K562 (cell line): ENCODE measurements at regions not wholly inside any gene's neighbourhood (a gene's known extent, or its start where the extent isn't known, plus 50 kb on each side); places are given as distances from the start of the nearest gene placed in this dataset.

Experiments used
- ATAC-seq: fragments of 200-7000 bp; cut with Tn5 transposase; 3 replicates; pipeline ENCODE4 v1.9.1; 2020; ENCODE audit warnings: moderate library complexity
- BruUV-seq: library from RNA; stranded (reverse); fragments of 400-500 nt; replicated peaks from 2 replicates; lab custom pipeline; 2021; lab: Mats Ljungman, UMichigan
- CTCF ChIA-PET: fragments of 300-600 bp; formaldehyde crosslinking; extraction: SDS; loops from one replicate; lab custom pipeline; 2021; ENCODE audit warnings: low intra/inter-chr PET ratio; lab: Yijun Ruan, JAX
- POLR2A ChIA-PET: fragments of 300-600, 350-650 bp; sonication (Branson Sonifier 250); formaldehyde crosslinking; extraction: SDS; loops from one replicate; lab custom pipeline; 2021; ENCODE audit warnings: antibody characterized with exemption, inconsistent platforms; lab: Yijun Ruan, JAX
- DNase-seq, 4 experiments: peaks; one replicate each; pipeline versions ENCODE4 v3.0.0 to v3.0.0-alpha.2; 2011 to 2018; ENCODE audit warnings: low spot score in 3 of 4, mixed read lengths in 3 of 4; ENCODE audit errors: extremely low read depth in 1 of 4
- FAIRE-seq: peaks from 2 replicates; lab custom pipeline; 2011; peaks lifted over from hg19 to GRCh38; lab: Jason Lieb, UNC
- H2AFZ ChIP-seq: 2 replicates; pipeline ENCODE4 v1.6.0; 2011; ENCODE audit warnings: low read depth, low read length, control low read depth, inconsistent platforms
- H3K27ac ChIP-seq: fragments of 200-600 bp; 3 replicates; pipeline ENCODE4 v1.8.0; 2011; ENCODE audit warnings: low read depth, mild to moderate bottlenecking, control low read depth, inconsistent platforms, low read length, moderate library complexity, mixed read lengths; ENCODE audit errors: extremely low read depth
- H3K27me3 ChIP-seq, 2 experiments: fragments of 300-600 bp in 1 of 2; 2 replicates in 1 of 2; 3 replicates in 1 of 2; pipeline versions ENCODE4 v1.6.0 to v1.8.0; 2011; ENCODE audit warnings: inconsistent platforms in 2 of 2, low read length in 2 of 2, mild to moderate bottlenecking in 1 of 2, mixed read lengths in 1 of 2, moderate library complexity in 1 of 2; ENCODE audit not compliant: control insufficient read depth in 2 of 2, insufficient read depth in 2 of 2
- H3K36me3 ChIP-seq: fragments of 300-600 bp; 3 replicates; pipeline ENCODE4 v1.8.0; 2011; ENCODE audit warnings: mild to moderate bottlenecking, low read length, inconsistent platforms; ENCODE audit not compliant: control insufficient read depth, insufficient read depth
- H3K4me1 ChIP-seq, 2 experiments: fragments of 200-600 bp in 1 of 2; replicated peaks in 1 of 2; 2 replicates in 1 of 2; 3 replicates in 1 of 2; pipeline versions ENCODE4 v1.5.1 to v1.8.0; 2011; ENCODE audit warnings: inconsistent platforms in 2 of 2, low read length in 2 of 2, mild to moderate bottlenecking in 1 of 2, mixed read lengths in 1 of 2, moderate library complexity in 1 of 2; ENCODE audit not compliant: control insufficient read depth in 2 of 2, insufficient read depth in 2 of 2
- H3K4me2 ChIP-seq: 2 replicates; pipeline ENCODE4 v1.6.1; 2011; ENCODE audit warnings: low read length, control low read depth, inconsistent platforms, mixed read lengths; ENCODE audit not compliant: insufficient read depth
- H3K4me3 ChIP-seq: fragments of 200-600 bp; sonication (generic), shearing (Covaris generic); 2 replicates; pipeline ENCODE4 v1.5.1; 2016; ENCODE audit warnings: control low read depth, inconsistent platforms
- H3K79me2 ChIP-seq: fragments of 200-600 bp; 3 replicates; pipeline ENCODE4 v1.8.0; 2011; ENCODE audit warnings: low read length, inconsistent platforms; ENCODE audit not compliant: control insufficient read depth, insufficient read depth
- H3K9ac ChIP-seq, 2 experiments: 2 replicates each; pipeline versions ENCODE4 v1.6.0 to v1.6.1; 2011; ENCODE audit warnings: low read depth in 2 of 2, low read length in 2 of 2, control low read depth in 1 of 2, inconsistent platforms in 1 of 2, mild to moderate bottlenecking in 1 of 2, mixed read lengths in 1 of 2; ENCODE audit not compliant: insufficient read depth in 1 of 2
- H3K9me1 ChIP-seq: one replicate; pipeline ENCODE4 v1.6.0; 2011; ENCODE audit warnings: inconsistent platforms, mild to moderate bottlenecking, low read length, moderate library complexity; ENCODE audit not compliant: control insufficient read depth, insufficient read depth
- H3K9me3 ChIP-seq: replicated peaks from 2 replicates; pipeline ENCODE4 v1.5.1; 2011; ENCODE audit warnings: low read depth, low read length, inconsistent platforms; ENCODE audit not compliant: control insufficient read depth, insufficient read depth
- H4K20me1 ChIP-seq: replicated peaks from 2 replicates; pipeline ENCODE4 v1.6.1; 2011; ENCODE audit warnings: low read length, inconsistent platforms, mixed read lengths; ENCODE audit not compliant: control insufficient read depth, insufficient read depth
- CBX5 ChIP-seq: IDR thresholded peaks from 2 replicates; pipeline ENCODE4 v1.6.1; 2014; ENCODE audit warnings: low read depth, borderline replicate concordance
- GATAD2A ChIP-seq: fragments of 450-650 bp; IDR thresholded peaks from 2 replicates; pipeline ENCODE4 v1.6.1; 2017
- MLX ChIP-seq, 2 experiments: fragments of 450-650 bp in 1 of 2; sonication (generic) in 1 of 2; formaldehyde crosslinking; conservative IDR thresholded peaks; 2 replicates each; pipeline versions ENCODE4 v1.4.0 to v1.8.1; 2020 to 2022; ENCODE audit warnings: mild to moderate bottlenecking in 1 of 2, missing genetic modification reagents in 1 of 2
- MTA1 ChIP-seq: fragments of 450-650 bp; IDR thresholded peaks from 2 replicates; pipeline ENCODE4 v1.6.1; 2017; ENCODE audit warnings: borderline replicate concordance
- NCOA1 ChIP-seq: fragments of 450-650 bp; IDR thresholded peaks from 2 replicates; pipeline ENCODE4 v1.6.1; 2016; ENCODE audit warnings: low read depth
- POLR3G ChIP-seq: IDR thresholded peaks from 2 replicates; pipeline ENCODE4 v1.6.1; 2011; ENCODE audit not compliant: insufficient read length, insufficient replicate concordance; ENCODE audit errors: extremely low read depth
- SUPT5H ChIP-seq: fragments of 450-650 bp; IDR thresholded peaks from 2 replicates; pipeline ENCODE4 v1.6.1; 2016
- ZNF318 ChIP-seq, 2 experiments: fragments of 450-650 bp; IDR thresholded peaks; 2 replicates each; pipeline ENCODE4 v1.6.1; 2016; ENCODE audit warnings: mild to moderate bottlenecking in 2 of 2, borderline replicate concordance in 1 of 2, low read depth in 1 of 2, moderate library complexity in 1 of 2
- ZSCAN32 ChIP-seq: fragments of 450-650 bp; formaldehyde crosslinking; IDR thresholded peaks from 2 replicates; pipeline ENCODE4 v1.4.0; 2020; ENCODE audit warnings: mild to moderate bottlenecking, moderate library complexity
- WGBS: fragments of 100-300 bp; shearing (Covaris generic); methylation state at CpG from one replicate; pipeline ENCODE4 v1.1.6; 2016; ENCODE audit warnings: low coverage, mixed read lengths; ENCODE audit not compliant: insufficient coverage; ENCODE audit errors: missing lambda C conversion rate; 5-methylcytosine and 5-hydroxymethylcytosine counted together
- in situ Hi-C: fragments of 300-500 bp; cut with MboI; formaldehyde crosslinking; loops from 4 replicates; pipeline ENCODE4 v1.15.0; 2018; ENCODE audit warnings: inconsistent platforms, mixed read lengths
- intact Hi-C: fragments of 100-400 bp; cut with micrococcal nuclease; formaldehyde crosslinking; loops from 2 replicates; pipeline ENCODE4 v1.14.2; 2022

DNA sequence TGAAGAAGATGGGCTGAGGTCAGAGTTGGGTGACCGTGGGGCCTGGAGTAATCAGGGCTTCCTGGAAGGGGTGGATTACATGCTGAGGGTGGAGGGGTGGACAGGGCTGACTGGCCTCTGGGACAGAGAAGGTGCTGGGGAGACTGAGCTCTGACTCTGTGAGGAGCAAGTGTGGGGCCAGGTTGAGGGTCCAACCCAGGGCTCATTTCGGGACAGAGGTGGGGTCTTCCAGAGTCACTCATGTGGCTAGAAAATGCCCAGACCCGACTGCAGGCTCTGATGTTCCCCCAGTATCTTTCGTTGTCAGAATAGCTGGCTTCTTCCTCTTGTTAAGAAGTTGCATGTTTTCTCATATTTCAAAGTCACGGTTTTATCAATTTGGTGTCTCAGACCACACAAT lies 311.8 kb downstream of the PTPRU start:
- DNase-seq (no peak), ATAC-seq (no peak), FAIRE-seq (no peak)
- Histone ChIP-seq H3K9ac (no peak overlapping the region), H3K4me1 (no peaks in the 10 kb centered on the region), H3K9me3 (no peaks in the 10 kb centered on the region), H2AFZ (no peak overlapping the region), H3K36me3 (no peaks in the 10 kb centered on the region), H3K79me2 (no peaks in the 10 kb centered on the region), H3K9me1 (no peaks in the 10 kb centered on the region), H3K4me2 (no peak overlapping the region)
- BruUV-seq, result no TSS peak
- in situ Hi-C loops, result no loop called here
- ChIA-PET CTCF (interaction anchor here (0.7 kb wide), 1 partner anchor 10 kb away, joined by 3 read pairs; no protein-coding TSS in a partner anchor), POLR2A (interaction anchor here (1.1 kb wide), 1 partner anchor 1108 kb away, joined by 3 read pairs; no protein-coding TSS in a partner anchor)
- 0% methylated on average over 5 of the region's 5 CpGs for WGBS
- TF ChIP-seq MTA1 (no peak), CBX5 (no peak), SUPT5H (no peak), GATAD2A (no peak), MLX (CRISPR knock-in tag; conservative IDR thresholded peaks at IDR 0.05) (no peak), ZSCAN32 (CRISPR knock-in tag) (no peak), ZNF318 (IDR thresholded peaks at IDR 0.05; ENCODE audit: borderline replicate concordance in 1 of 2, low read depth in 1 of 2) (no peak), NCOA1 (no peak), POLR3G (no peak)
- TF ChIP-seq, all 486 proteins: peak for 0
- H4K20me1 ChIP-seq, result 0 out of 2 replicates have a peak, but pooled peaks cover 2% of the 10 kb centered on the region
- no peak overlapping the region for H3K27ac ChIP-seq
- no peaks in the 10 kb centered on the region for H3K27me3 ChIP-seq
- H3K4me3 ChIP-seq, result no peak overlapping the region
- intact Hi-C loops, result no loop called here
